GM19238 (cell line): ENCODE measurements at regions not wholly inside any gene's neighbourhood (a gene's known extent, or its start where the extent isn't known, plus 50 kb on each side); places are given as distances from the start of the nearest gene placed in this dataset.

ENCODE experiments used
- DNase-seq: peaks from one replicate; pipeline ENCODE4 v3.0.0; 2011; ENCODE audit warnings: low spot score; ENCODE audit not compliant: insufficient read length

DNA sequence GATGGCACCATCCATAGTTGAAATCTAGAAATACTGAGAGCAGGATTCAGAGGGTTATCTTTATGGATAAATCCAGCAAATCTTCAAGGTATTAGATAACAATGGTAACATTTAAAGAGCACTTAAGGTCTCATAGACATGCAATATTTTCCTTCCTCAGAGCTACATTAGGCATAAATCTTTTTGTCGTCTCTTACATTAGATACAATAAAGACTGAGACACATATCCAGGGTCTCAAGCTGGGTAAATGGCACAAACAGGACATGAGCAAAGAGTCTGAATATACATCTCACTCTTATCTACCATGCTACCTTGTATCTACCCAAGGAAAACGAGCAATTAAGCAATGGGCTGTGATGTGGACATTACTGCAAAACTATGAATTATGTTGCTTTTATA lies 927.3 kb upstream of the EPHA6 start:
- no peak for DNase-seq

DNA sequence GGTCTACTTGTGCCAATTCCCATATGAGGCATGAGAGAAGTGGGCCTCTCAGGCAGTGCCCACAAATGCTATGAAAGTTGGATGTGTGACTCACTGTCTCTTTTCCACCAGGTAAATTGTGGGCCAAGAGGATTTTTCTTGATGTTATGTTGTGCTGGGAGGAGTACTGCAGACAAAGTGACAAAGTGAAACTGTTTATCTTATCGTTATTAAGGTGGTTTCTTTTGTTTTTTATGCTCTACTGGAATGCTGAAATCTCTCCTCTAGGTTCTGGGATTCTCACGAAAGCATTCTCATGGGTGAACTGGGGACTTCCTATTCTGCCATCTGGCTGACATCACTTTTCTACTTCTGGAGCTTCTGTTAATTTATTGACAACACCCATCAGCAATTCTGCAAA lies 919.6 kb upstream of the EPHA6 start:
- no peak for DNase-seq

DNA sequence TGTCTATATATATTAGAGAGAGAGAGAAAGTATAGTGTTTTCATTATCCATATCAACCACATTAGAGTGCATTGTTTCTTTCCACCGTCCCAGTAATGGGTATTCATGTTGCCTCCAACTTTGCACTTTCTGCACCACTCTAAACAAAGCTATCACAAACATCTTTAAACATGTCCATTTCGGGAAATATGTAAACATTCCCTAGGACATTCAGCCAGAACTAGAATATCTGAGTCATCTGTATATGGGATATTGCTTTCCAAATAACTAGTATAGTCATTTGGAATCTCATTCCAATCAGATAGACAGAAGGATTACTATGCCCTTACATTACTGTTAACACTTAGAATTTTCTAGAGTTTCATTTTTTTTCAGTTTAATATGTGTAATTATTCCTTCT lies 914.9 kb upstream of the EPHA6 start:
- no peak for DNase-seq

DNA sequence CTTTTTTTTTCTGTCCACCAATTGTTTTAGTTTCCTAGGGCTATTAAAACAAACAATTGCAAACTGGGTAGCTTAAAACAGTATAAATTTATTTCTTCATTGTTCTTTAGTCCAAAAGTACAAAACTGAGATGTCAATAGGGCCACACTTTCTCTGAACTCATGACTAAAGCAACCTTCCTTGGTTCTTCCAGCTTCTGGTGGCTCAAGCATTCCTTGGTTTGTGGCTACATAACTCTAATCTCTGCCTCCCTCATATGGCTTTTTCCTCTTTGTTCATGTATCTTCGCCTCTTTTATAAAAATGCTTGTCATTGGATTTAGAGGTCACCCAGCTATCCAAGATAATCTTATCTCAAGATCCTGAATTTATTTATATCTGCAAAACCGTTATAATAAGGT lies 914.5 kb upstream of the EPHA6 start:
- no peak for DNase-seq

DNA sequence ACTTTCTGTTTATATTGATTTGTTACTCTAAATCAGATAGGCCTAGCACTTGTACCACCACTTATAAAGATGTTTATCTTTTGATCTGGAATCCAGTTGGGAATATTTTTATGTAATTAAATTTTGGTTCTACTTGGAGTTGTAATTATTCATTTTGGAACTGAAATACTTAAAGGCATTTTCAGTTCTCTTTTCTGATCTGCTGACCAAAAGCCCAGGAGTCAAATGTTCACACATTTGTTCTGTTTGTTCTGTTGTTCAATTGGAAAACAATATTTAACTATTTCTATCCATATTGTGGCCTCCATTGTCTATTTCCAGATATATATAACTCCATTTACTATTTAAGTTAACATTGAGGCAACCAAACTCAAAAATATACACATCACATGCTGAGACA lies 912.4 kb upstream of the EPHA6 start:
- DNase-seq: no peak

DNA sequence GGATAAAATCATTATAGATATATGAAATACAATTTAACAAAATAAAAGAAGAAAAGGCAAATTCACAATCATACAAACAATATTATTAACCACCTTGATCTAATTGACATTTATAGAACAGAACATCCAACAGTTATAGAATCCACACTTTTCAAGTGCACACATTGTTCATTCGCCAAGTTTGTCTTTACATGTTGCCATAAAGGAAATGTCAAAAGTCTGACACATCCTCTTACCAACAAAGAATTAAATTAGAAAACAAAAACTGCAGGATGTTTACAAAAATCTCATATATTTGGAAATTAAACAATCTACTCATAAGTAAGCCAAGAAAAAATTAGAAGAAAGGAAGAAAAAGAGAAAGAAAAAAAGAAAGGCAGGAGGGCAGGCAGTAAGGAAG lies 909.2 kb upstream of the EPHA6 start:
- DNase-seq: no peak

DNA sequence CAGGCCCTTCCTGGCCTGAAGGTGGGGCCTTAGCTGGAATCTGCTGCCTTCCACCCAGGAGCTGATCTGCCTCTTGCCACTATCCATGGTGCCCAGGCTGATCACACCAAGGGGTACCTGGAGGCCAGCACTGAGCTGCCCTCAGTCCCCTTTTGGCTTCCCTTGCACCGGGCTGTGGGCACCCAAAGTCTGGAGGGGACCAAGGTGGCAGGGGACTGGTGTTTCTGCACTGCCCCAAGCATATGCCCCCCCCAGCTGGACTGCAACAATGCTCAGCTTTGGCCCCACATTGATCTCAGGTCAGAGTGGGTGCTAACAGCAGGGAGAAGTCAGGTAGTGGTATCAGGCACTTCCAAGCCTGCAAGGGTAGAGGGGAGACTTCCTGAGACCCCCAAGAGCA lies 902.6 kb upstream of the EPHA6 start:
- DNase-seq: no peak

DNA sequence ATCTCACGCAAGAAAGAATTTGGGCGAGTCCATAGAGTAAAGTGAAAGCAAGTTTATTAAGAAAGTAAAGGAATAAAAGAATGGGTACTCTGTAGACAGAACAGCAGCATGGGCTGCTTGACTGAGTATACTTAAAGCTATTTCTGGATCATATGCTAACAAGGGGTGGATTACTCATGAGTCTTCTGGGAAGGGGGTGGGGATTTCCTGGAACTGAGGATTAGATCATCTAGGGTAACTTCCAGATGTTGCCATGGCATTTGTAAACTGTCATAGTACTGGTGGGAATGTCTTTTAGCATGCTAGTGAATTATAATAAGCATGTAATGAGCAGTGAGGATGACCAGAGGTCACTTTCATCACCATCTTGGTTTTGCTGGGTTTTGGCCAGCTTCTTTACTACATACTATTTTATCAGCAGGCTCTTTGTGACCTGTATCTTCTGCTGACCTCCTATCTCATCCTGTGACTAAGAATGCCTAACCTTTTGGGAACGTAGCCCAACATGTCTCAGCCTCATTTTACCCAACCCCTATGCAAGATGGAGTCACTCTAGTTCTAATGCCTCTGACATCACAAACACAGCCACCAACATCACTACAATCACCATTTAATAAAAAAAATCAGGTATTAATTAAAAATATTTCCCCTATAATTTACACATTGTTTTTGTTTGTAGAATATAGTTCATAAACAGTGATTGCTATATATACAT lies 890.7 kb upstream of the EPHA6 start:
- no peak for DNase-seq

DNA sequence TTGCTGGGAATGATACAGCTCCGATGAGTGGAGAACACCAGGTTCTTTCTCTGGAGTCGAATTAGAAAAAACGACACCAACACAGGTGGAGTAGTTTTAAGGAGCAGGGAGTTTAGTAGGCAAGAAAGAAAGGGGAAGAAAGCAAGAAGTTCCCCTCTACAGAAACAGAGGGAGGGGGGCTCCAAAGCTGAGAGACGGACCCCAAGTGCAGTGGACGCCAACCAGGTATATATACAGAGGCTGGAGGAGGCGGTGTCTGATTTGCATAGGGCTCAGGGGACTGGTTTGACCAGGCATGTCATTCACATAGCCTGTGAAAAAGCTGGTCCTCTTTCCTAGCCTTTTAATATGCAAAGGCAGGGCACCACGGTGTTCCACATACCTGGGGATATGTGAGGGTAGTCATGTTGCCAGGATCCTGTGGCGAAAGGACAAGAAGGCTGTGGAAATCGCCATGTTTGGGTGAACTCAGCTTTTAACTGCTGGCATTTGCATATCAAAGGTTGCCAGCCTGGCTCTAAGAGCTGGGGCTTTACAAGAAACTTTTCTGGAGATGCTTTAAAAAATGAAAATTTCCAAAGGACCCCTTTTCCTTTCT lies 887.4 kb upstream of the EPHA6 start:
- DNase-seq: no peak

DNA sequence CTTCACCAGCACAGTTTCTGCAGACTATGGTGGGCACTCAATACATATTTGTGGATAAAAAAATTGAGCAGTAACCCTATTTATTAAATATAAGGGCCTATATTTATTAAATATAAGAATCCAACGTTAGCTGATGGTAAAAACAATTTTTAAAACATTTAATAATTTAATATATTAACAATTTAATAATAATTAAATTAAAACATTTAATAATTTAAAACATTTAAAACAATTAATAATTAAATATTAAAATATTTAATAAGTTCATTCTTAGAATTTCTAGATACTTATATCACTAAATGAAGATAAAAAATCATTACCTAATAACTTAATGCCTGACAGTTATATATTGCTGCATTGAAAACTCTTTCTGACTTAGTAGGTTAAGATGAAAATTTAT lies 880.2 kb upstream of the EPHA6 start:
- DNase-seq: no peak

DNA sequence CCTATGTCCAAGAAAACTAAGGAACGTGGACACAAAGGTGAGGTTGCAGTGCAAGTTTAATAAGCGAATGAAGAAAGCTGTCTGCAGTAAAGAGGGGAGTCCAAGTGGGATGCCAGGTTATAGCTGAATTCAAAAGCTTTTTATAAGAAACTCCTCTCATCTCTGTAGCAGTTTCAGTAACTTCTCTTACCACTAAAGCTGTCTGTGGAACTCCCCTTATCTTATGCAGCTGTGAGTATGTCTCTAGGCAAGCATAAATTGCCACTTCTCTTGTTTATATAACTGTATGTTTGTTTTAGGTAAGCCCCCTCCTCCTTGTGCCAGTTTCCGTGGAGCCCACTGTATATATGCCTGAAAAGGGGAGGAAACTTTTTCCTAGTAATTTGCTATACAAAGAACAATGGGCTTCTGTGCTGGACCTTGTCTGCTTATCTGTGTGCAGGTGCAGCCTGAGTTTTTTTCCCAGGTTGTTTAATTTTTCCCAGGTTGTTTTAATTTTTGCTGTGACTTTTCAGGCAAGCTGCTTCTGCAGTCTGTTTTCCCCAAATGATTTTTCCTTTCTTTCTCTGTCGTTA lies 875.1 kb upstream of the EPHA6 start:
- no peak for DNase-seq

DNA sequence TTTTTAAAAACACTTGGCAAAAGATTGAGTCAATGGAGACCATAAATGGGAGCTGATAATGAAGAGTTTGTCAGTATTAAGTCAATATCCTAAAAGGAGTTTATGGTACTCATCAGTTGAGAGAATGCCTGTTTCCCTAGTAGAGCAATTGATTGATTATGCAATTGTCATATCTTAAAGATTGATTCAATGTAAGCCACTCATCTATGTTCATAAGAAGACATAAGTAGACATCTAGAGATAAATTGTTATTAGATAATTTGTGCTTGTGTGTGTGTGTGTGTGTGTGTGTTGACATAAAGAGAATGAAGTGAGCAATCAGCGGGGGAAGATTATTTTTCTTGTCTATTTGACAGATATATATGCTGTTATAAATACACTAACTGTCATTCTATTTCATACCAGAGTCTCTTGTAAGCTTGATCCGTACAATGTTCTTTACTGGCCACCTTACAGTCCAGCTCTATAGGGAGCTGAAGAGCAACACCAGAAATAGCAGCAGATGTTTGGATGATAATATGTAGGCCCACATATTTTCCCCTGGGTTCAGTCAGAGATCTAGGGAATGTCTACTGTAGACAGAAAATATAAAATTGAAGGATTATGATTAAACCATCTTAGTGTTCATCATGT lies 848.6 kb upstream of the EPHA6 start:
- DNase-seq: no peak

DNA sequence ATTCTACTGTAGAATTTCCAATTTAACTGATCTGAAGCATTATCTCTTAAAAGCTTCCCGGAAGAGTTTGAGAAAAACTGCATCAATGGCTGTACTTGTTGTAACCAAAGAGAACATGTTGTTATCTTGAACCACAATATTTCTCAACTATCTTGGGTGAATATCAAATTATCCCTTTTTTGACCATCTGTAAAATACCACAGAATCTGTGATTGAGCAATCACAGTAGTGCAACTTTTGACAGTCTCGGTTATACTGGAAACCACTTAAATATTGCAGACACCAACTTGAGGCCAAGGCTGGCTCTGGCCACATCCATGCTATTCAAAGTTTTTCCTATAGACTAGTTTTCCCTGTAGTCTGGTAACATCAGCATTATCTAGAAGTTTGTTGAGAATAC lies 842.8 kb upstream of the EPHA6 start:
- no peak for DNase-seq

DNA sequence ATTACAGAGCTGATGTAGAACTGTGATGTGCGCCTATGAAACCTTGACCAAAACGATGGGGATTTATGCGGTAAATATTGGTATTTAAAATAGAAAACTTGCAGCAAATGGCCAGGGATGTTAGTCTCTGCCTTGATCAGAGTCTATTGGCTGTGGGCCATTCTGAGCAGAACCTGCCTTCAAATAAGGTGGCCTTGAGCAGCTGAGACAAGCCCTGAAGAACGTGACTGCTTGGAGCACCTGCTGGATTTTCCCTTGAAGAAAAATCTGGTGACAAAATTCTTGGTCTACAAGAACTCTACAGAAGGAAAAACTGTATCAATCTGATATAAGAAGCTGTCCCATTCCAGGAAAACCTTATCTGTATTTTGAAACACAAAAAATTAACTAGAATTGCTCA lies 820.1 kb upstream of the EPHA6 start:
- no peak for DNase-seq

DNA sequence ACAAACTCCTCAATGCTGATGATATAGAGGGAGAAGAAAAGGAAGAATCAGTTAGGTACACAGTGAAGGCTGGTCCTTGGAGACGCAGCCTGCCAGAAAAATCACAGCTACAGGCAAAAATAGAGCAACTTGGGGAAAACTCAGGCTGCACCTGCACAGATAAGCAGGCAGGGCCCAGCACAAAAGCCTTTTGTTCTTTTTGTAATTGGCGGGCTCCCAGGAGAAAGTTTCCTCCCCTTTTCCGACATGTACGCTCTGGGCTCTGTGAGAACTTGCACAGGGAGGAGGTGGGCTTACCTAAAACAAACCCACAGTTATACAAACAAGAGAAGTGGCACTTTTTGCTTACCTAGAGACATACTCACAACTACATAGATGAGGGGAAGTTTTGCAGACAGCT lies 813.4 kb upstream of the EPHA6 start:
- no peak for DNase-seq

DNA sequence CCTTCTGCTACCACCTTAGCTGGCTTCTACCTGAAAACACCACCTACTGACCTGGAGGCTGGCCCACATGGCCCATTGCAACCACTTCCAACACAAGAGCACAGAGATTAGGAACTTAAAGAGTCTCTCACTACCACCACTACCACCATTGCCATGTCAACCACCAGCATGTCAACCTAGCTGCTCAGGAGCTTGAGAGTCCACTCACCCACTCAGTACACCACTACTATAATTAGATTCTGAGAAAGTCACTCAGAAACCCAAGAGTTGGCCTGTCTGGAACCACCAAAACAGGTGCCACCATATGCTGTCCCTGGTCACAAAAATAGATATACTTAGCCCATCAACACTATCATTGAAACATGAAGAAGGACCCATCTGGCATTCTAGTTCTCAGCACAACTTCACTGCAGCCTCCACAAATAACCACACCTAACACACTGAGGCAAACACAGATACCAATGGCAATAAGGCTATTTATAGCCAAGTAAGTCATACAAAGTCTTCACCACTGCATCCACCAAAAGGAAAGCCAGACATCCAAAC lies 806.7 kb upstream of the EPHA6 start:
- no peak for DNase-seq

DNA sequence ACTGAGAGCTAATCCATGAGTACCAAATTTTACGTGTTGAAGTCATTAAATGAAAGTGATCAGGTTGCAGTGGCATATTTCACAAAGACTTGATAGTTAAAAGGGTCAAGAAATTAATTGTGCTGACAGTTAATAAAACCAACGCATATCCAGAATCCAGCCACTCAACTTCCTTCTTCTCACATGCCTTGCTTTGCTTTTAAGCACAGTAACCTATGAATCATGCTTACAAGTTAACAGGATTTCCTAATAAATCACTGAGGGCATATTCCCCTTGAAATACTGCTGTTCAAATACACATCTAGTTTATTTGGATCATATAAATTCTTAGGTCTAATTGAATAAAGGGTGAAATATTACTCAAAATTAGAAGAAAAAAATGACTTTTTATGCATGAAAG lies 801.5 kb upstream of the EPHA6 start:
- DNase-seq: no peak

DNA sequence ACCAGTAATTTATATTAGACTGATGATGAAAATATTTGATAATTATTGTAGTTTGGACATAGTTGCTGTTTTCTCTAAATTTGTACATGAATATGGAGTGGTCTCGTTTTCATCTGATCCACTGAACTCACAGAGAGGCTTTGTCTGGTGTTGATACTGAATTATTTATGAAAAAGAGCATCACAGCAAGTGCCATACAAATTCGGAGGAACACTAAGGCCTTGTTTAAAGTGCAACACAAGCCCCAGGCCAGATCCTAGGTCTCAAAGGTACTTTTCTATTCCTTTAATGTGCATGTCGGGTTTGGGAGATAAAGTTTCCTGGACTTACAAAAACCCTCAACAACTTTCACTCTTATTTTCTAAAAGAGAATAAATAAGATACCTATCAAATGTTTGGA lies 796.8 kb upstream of the EPHA6 start:
- DNase-seq: no peak

DNA sequence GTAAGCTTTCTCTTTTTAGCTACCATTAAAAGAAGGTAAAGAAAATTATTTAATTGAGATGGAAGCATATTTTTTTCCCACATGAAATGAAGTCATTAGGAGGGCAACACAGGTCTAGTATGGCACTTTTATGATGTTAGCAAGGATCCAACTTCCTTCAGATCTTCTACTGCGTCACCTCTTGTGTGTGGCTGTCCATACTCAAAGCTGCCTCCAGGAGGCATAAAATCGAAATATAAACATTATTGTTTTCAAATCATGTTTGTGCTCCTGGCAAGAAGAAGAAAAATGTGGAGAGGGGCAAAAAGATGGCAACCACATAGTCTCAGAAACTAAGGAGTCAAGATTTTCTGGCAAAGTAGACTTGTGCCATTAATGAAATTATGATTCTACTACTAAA lies 791.7 kb upstream of the EPHA6 start:
- DNase-seq: no peak

DNA sequence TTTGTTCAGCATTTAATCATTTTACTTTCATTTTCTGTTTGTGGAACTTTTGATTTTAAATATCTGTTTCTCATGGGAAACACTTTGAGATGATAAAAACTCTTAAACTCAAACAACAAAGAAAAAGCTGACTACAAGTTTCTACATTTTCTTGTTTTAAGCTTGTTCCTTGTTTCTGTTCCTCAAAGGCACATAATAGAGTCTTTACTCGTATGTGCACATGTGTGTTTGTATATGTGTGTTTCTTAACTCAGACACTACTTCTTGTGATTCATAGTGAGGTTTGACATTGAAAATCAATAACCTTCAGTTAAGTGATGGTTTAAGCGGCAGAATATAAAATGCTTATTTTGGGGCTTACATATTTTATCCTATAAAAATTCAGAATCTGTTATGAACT lies 786.7 kb upstream of the EPHA6 start:
- no peak for DNase-seq

DNA sequence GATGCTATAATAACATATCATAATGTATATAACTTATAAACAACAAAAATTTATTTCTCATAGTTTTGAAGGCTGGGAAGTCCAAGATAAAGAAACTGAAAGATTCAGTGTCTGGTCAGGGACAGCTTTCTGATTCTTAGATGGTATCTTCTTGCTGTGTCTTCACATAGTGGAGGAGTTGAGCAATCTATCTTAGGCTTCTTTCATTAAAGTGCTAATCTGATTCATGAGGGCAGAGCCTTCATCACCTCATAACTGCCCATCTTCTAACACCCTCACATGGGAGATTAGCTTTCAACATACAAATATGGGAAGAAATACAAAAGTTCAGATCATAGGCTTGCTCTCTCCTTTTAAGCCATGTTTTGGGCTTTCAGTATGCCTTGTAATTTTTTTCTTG lies 774.8 kb upstream of the EPHA6 start:
- no peak for DNase-seq

DNA sequence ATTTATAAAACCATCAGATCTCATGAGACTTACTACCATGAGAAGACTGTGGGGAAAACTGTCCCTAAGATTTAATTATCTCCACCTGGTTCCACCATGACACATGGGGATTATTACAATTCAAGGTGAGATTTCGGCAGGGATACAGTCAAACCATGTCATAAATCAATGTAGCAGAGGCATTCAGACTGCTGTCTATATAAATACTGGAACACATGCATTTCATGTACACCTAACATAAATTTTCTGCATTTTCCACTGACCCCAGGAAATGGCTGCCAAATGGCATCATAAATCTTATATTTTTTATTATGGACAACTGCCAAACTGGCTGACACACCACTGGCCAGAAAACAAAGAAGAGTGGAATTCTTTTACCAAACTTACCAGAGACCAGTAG lies 755.1 kb upstream of the EPHA6 start:
- no peak for DNase-seq

DNA sequence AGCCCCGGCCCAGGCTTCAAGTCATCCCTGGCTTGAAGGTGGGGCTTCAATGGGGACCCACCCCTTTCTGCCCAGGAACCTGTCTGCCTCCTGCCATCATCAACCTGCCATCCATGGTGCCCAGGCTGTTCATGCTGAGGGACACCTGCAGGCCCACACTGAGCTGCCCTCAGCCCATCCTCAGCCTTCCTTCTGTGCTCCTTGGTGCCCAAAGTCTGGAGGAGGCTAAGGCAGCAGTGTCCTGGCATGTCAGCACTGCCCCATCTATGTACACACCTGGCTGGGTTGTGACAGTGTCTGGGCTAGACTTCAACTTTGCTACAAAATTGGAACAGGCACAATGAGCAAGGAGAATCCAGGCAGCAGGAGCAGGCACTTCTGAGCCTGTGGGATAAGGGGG lies 745.3 kb upstream of the EPHA6 start:
- no peak for DNase-seq
